HG02852 (cell line): ENCODE measurements at regions not wholly inside any gene's neighbourhood (a gene's known extent, or its start where the extent isn't known, plus 50 kb on each side); places are given as distances from the start of the nearest gene placed in this dataset.
"Not testable (repeated sequence)": the region's sequence is repeated elsewhere in the genome, so short reads cannot be mapped to it uniquely, and the experiment has no call there.

ENCODE experiments used
- ATAC-seq: cut with Tn5 transposase; IDR thresholded peaks from one replicate; pipeline ENCODE4 v1.9.1; 2021; ENCODE audit warnings: mild to moderate bottlenecking, moderate library complexity; ENCODE audit not compliant: unreplicated experiment

DNA sequence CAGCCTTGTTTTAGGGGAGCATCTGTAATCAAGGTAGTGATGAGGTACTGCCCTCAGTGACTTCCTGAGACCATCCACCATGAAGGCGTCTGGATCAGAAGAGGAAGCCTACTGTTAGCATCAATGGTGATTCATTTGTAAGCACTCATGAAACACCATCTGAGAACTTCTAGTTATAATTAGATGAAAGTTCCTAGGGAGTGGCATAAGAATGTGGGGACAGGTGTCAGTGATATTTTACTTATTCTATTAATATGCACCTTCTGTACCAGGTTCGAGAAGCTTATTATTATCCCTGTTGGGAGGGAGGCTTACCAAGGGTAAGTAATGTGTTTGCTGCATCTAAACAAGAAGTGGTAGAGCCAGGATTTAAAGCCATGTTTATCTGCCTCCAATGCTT is 295.8 kb upstream of the TBL1XR1 start:
- no peak for ATAC-seq

DNA sequence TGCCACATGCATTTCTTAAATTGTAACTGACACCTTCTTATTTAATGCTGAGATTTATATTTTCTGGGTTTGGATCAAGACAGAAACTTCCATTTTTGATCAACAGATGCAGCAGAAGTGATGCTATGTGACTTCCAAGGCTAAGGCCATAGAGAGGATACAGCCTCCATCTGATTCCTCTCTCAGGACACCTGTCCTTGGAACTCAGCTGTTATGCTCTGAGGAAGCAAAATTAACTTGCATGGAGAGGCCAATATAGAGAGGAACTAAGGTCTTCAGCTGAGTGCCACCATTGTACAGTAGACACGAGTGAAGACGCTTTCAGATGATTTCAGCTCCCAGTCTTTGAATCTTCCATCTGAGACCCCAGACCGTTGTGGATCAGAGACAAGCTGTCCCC is 296.9 kb upstream of the TBL1XR1 start:
- ATAC-seq = no peak

DNA sequence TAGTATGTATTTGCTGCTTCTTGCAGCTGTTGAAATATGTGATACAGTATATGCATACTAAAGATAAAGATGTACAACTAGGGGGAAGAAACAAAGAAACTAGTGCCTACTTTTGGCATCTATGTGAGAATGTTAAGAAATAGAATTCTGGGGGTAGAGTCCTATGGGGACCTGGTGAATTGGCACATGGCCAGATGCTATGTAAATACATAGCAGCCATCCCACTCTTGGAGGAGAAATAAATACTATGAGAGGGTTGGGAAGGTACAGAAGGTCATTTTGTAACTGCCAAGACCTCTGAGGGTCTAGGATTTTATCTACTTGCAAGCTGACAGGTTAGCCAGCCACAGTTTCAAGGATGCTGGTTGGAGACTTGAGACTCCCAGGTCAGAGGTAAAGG is 298.3 kb upstream of the TBL1XR1 start:
- ATAC-seq = no peak

DNA sequence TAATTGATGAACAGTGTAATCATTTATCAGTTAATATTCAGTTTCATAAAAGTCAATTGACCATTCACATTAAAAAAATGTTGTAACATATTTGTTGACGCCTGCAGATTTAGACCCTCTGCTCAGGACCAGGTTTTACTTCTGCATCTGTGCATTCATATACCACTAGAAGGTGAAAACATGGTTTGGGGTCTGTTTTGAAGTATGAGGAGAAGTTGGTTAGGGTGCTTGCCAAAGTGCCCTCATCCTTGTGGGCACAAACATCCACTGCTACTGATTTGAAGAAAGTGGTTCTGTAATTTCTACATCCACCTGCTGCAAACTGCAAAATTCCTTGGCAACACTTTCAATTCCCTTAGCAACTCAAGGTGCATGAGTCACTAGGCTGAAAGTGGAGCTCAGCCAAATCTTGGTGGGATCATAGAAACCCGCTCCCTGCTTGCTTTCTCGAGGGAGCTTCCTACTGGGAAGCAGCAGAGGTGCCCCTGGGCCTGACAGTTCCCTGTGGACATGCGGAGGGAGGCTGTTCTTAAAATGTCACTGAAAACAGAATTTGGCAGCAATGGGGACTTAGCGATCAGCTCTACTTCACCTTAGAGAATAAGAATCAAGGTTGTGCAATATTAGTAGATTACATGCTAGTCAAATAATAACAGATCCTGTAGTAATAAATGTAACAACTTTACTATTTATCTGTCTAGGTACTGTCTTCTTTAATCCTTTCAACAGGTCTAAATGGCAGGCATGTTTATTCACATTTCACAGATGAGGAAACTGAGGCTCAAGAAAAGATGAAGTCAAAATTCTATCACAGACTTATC is 301.0 kb upstream of the TBL1XR1 start:
- no peak for ATAC-seq

DNA sequence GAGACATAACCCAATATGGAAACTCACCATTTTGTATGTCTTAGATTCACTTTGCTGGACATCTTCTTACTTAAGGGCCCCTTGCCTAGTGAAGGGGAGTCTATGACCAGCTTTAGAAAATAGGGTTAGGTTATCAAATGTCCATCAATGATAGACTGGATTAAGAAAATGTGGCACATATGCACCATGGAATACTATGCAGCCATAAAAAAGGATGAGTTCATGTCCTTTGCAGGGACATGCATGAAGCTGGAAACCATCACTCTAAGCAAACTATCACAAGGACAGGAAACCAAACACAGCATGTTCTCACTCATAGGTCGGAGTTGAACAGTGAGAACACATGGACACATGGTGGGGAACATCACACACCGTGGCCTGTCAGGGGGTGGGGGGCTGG is 301.8 kb upstream of the TBL1XR1 start:
- ATAC-seq = not testable (repeated sequence)

DNA sequence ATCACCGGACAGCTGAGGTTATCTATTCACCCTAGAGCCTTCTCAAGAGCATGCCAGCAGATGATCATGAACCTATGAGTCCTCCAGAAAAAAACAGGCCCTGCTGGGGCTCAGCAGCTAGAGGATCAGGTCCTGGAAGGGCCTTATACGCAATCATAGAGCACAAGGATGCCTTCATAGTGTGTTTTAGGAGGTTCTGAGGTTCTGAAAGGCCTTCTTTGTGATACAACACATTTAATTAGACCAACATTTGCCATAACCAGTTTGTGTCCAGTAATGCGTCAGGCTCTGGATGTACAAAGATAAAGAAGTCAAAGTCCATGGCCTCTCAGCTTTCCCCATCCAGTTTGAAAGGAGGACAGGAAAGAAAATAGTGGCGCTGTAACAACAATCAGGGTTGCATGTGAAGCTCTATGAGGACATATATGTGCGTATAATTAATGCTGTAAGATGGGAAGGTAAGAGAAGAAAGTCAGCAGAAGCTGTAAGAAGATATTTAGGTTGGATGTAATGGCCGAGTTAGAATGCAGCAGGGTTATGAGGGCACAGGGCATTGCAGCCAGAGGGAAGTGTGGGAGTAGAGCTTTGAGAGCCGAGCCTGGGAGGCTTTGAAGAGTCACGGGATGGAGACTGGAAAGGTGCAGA is 302.6 kb upstream of the TBL1XR1 start:
- ATAC-seq = no peak

DNA sequence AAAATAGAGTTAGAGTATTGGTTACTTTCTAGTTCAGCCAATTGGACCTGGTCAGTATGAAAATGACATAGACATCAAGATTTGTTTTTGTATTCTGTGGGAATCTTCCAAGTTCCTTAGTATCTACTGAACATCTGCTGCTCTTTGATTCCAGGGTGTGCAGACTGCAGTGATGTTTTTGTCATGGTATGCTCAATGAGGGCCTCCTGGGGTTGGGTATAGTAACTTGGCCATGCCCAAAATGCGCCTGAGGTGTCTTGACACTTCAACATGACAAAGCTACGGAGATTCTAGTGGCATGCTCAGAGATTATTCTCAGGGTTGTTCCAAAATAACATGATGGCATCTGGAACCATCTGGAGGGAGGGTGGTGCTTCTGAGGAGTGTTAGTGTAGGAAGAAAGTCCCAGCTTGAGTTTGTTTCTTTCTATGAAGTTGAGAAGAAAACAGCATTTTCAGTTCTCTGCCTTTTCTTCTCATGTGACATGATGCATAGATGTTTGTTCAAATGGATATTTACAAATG is 313.5 kb upstream of the TBL1XR1 start:
- no peak for ATAC-seq

DNA sequence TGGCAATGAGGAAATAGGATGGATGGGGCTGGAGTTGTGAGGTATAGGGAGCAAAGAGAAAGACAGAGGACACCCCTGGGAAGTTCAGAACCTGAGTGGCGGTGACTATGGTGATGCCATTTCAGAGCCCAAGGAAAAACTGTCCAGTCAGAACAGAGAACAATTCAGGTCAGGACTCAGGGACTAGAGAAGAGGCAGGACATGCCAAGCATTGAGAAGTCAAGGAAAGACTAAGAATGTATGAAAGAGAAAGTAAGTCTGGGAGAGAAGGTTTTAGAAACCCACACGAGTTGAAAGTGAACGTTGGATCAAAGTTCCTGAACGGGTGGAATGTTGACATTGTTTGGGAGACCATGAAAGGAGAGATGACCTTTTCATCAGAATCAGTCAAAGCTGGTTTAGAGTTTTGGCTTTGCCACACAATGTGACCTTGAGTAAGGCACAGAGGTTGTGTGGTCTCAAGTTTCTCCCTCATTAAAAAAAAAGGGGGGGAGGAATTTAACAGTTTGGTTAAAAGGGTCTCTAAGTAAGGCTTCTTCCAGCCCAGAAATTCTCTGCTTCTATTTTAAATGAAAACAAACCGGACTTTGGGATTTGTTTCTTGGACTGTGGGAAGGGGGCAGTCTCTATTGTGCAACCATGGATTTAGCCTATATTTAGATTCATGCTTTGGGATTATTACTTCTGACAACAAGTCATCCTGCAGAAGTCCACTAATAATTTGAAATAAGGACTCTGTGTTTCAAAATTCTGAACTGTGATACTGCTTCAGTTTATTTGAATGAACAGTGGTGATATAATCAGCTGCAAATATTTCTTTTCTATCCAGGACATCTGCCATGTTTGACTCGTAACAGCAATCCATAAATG is 315.9 kb upstream of the TBL1XR1 start:
- no peak for ATAC-seq

DNA sequence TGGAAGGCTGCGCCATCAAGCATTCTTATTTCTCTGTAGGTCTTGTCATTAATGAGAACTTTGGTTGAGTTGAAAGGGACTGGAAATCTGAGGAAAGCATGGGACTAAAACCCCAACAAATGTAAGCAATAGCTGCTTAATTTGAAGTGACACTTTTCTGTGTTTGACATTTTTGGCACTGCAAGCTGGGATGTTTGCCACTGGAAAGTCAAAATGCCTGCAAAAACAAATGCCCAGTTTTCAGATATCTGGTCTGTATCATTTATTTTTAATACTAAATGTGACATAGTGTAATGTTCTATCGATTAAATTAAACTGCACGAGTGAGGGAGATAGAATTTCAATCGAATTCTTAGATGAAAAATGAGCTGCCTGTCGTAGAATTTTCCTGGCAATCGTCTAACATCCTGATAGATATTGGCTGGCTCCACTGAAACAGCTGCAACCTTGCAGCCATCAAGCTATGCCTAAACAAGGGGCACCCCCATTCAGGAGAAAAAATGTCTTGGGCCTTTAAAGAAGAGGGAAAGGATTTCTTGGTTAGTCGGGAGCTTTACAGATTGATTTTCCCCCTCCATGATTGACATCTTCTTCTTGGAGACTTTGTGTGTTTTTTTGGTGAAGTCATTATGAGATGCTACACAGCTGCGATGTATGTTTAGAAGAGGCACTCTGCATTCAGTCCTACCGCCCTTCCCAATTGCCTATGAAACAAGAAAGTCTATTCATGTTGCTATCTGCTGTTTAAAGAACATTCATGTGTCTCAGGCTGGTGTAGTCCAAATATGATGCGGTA is 316.7 kb upstream of the TBL1XR1 start:
- no peak for ATAC-seq

DNA sequence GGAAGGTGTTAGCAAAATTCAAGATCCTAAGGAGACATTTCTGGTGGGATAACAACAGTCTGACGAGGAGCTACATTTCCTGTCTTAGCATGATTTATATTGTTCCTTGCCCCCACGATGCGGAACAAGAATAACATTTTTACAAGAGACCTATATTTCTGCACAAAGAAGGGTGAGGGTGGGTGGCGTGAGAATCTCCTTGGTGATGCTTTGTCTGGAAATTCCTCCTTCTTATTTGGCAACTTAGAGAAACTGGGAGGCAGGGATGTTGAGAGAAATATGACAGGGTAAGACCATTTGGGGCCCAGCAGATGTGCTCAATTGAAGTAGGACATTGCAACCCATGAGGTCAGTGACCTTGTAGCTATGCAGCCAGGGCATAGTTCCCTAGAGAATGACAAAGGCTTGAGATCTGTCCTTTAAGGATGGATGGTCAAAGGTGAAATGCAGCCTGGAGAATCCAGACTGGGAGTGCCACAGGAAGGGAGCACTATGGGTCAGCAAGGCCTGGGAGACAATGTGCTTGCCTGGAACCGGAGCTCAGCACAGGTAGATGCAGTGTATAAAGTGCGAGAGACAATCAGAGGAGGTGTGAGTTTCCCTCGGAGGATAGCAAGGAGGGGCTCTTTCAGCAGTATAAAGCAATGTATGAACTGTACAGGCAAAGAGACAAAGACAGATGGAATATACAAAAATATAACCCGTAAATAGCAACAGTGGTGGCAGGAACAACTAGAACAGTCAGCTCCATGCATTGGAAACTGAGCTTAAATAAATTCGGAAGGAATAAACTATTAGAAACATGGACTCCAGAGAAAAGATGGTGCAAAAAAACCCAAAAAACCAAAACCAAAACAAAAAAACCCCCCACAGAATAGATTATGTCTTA is 317.6 kb upstream of the TBL1XR1 start:
- no peak for ATAC-seq

DNA sequence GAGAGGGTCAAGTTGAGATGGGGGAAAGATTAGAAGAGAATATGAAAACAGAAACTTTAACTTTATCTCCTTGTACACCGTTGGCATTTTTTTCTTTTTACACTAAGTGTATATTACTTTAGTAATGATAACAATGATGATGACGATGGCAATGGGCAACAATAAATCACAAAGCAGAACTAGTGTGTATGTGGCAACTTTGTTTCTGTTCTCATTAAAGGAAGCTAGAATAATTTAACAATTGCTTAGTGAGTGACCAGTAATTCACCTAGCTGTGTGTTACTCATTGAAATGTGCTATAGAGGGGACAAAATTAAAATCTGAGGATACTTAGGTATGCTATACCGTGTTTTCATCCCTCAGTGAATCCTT is 318.5 kb upstream of the TBL1XR1 start:
- ATAC-seq = no peak

DNA sequence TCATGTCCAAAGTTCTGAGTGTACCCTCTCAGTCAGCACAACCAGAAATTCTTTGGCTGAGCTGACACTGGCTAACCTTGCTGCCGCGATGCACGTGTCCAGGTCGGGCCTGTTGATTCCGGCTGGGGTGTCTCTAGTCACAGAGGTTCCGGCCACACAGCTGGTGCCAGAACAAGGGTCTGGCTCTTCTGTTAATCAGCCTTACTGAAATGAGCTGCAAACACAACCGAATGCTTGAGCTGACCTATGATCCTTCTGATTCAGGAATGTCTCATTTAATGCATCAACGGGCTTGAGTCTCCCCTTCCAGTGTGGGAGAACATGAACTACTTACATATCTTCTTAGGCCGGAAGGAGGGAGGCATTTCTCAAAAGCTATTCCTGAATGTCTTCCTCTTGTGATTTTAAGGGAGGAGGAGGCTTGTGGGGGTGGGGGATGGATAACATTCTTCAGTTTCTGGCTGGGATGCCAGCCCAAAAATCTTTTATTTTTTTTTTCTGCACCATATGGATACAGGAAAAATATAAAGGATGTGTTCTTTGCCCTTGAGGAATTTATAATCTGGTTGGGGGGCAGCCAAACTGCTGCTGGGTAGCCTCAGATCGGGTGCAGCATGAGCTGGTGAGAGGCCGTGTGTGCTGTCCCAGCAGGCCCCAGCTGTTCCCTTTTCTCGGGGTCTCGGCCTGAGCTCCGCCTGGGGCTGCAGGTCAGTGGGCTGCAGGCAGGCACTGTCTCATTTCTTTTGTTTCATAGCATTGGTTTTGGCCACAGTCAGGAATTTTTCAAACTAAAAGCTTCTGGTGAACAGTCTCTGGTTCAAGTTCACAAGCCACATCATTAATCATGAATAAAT is 319.1 kb upstream of the TBL1XR1 start:
- no peak for ATAC-seq

DNA sequence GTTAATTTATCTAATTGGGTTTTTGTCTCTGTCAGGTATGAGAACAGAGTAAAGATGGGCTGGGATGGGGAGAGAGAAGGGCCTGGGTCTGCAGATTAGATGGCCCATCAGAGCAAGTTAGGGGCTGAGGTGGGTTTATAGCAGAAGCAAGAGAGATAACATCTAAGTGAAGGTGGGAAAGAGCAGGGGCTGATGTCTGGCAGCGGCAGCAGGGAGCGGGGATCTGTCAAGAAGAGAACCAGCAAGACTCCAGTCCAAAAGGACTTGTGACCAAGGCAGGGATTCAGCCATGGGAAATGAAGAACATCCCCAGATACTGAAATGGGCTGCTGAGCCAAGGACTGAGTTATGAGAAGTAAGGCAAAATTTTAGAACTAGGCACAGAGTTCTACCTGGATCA is 320.6 kb upstream of the TBL1XR1 start:
- no peak for ATAC-seq

DNA sequence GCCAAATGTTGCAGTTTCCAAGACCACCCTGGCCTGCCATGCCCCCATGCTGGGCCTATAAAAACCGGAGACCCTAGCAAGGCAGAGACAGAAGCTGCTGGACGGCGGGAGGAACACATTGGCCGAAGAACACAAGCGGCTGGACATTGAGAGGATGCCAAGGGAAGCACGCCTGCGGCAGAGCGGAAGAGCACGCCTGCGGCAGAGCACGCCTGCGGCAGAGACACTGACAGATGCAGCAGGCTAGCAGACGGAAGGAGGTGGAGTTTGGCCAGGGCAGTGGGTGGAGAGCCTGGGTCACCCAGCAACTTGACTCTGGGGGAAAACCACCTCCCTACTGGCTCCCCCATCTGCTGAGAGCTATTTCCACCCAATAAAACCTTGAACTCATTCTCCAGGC is 322.3 kb upstream of the TBL1XR1 start:
- no peak for ATAC-seq

DNA sequence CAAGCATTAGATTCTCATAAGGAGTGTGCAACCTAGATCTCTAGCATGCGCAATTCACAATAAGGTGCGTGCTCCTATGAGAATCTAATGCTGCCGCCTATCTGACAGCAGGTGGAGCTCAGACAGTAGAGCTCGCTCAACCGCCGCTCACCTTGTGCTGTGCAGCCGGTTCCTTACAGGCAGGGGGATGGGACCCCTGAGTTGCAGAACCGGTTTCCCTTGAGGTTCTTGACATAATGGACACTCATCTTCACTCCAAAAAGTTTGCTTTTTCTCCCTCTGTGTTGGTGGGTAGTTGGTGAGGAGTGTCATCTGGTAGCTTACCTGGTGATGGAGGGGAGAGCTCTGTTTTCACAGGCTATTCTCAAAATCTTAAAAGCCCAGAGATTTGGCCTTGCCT is 324.0 kb upstream of the TBL1XR1 start:
- ATAC-seq = no peak

DNA sequence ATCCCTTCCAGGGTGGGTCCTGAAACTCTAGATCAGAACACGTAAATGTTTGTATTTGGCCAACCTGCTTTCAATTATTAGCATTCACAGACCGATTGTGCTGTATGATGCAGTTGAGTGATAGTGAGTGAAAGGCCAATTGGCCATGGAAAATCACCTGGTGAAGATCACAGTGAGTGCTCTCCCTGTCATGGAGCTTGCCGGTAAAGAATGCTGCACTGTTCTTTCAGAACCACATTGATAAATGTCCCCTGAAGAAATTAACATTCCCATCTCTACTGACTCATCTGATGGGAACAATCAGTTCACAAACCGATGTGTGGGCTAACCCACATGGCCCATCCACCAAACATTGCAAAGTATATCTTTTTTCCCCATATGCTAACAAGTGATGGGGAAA is 324.8 kb upstream of the TBL1XR1 start:
- ATAC-seq = no peak

DNA sequence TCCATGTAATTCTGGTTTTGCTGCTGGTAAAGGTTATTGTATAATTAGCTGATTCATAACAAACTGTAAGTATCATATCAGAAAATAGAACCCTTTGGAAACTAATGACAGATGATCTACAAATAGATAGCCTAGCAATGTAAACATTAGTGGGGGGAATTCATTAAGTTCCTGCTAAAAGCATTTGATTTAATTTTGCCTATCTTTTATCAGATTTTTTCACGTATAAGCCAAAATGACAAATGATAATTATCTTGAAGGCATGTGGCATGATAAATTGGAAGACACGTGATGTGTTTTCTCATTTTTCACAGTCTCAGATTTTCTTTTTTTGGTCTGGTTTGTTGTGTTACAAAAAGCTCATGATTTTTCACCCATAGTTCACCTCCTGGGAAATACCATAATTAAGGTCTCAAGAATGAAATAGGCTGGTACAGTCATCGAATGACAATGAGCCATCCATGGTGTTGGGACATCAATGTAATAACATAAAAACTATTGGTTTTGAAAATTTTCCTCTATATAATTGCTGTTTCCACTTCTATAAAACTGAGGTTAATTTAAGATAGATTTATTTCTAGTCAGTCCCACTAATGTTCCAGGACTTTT is 325.9 kb upstream of the TBL1XR1 start:
- ATAC-seq = no peak

DNA sequence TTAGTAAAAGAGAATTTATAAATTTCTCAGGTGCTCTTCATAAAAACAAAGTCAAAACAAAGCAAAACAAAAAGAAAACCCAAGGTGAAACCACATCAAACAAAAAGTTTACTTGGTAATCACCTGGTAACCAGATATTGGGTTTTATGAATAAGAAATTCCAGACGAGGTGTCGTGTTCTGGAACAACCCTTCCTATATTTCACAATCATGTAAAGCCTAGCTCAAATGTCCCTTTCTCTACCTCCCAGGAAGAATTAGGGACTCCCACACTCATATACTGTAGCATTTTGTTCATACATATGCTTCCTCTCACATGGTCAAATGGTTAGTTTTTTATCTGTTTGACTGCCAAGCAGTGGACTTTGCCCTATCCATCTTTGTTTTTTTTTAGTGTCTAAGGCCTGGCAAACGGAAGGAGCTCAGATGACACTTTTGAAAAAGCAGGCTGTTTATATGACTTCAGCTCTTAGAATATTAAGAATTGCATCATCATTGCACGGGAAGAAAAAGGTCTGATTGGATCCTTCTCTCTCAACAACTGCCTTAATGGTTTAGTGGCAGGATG is 326.7 kb upstream of the TBL1XR1 start:
- ATAC-seq = no peak
